SK-N-SH (cell line): ENCODE measurements at regions not wholly inside any gene's neighbourhood (a gene's known extent, or its start where the extent isn't known, plus 50 kb on each side); places are given as distances from the start of the nearest gene placed in this dataset.

Experiments used
- CTCF ChIA-PET: fragments of 300-600, 350-600 bp; formaldehyde crosslinking; extraction: SDS; loops from one replicate; lab custom pipeline; 2021; lab: Yijun Ruan, JAX
- POLR2A ChIA-PET: fragments of 350-600 bp; sonication (Branson Sonifier 250); formaldehyde crosslinking; extraction: SDS; loops from one replicate; lab custom pipeline; 2020; ENCODE audit warnings: antibody characterized with exemption, inconsistent platforms; lab: Yijun Ruan, JAX
- DNase-seq: peaks from one replicate; pipeline ENCODE4 v3.0.0; 2012
- H2AFZ ChIP-seq: fragments of 200-600 bp; sonication (generic); 2 replicates; pipeline ENCODE4 v1.8.1; 2016; ENCODE audit warnings: antibody characterized with exemption, mild to moderate bottlenecking, low read depth
- H3F3A ChIP-seq: fragments of 200-600 bp; sonication (generic); replicated peaks from 2 replicates; pipeline ENCODE3; 2016; ENCODE audit warnings: antibody characterized with exemption, mild to moderate bottlenecking; ENCODE audit not compliant: insufficient read depth
- H3K27ac ChIP-seq, 2 experiments: fragments of 200-500 bp in 1 of 2; fragments of 200-600 bp in 1 of 2; sonication (Bioruptor generic) in 1 of 2; sonication (generic), shearing (Covaris generic) in 1 of 2; 2 replicates each; pipeline versions ENCODE4 v1.5.1 to v1.6.1; 2014 to 2016; ENCODE audit warnings: low read depth in 2 of 2, inconsistent platforms in 1 of 2, low read length in 1 of 2, mild to moderate bottlenecking in 1 of 2, mixed read lengths in 1 of 2
- H3K27me3 ChIP-seq: fragments of 200-600 bp; sonication (generic), shearing (Covaris generic); 2 replicates; pipeline ENCODE4 v1.6.1; 2016; ENCODE audit warnings: mixed run types; ENCODE audit not compliant: insufficient read depth
- H3K36me3 ChIP-seq, 2 experiments: fragments of 200-500 bp in 1 of 2; fragments of 200-600 bp in 1 of 2; sonication (Bioruptor generic) in 1 of 2; sonication (generic) in 1 of 2; replicated peaks in 1 of 2; 2 replicates each; pipeline versions ENCODE3 to v1.5.1; 2014 to 2016; ENCODE audit warnings: low read length in 1 of 2, mild to moderate bottlenecking in 1 of 2; ENCODE audit not compliant: insufficient read depth in 2 of 2, control insufficient read depth in 1 of 2
- H3K4me1 ChIP-seq, 2 experiments: fragments of 200-500 bp in 1 of 2; fragments of 200-600 bp in 1 of 2; sonication (Bioruptor generic) in 1 of 2; sonication (generic), shearing (Covaris generic) in 1 of 2; 2 replicates each; pipeline versions ENCODE4 v1.5.1 to v1.6.1; 2014 to 2016; ENCODE audit warnings: low read depth in 1 of 2, low read length in 1 of 2, mixed run types in 1 of 2; ENCODE audit not compliant: insufficient read depth in 2 of 2, control insufficient read depth in 1 of 2
- H3K4me2 ChIP-seq: fragments of 200-600 bp; sonication (generic), shearing (Covaris generic); 2 replicates; pipeline ENCODE4 v1.6.1; 2017; ENCODE audit warnings: mixed run types
- H3K4me3 ChIP-seq, 2 experiments: fragments of 200-500 bp in 1 of 2; fragments of 200-600 bp in 1 of 2; sonication (Bioruptor generic) in 1 of 2; sonication (generic), shearing (Covaris generic) in 1 of 2; 2 replicates each; pipeline versions ENCODE4 v1.5.1 to v1.8.1; 2014 to 2016; ENCODE audit warnings: low read depth in 2 of 2, inconsistent platforms in 1 of 2, low read length in 1 of 2, mild to moderate bottlenecking in 1 of 2, mixed read lengths in 1 of 2, moderate library complexity in 1 of 2
- H3K79me2 ChIP-seq: fragments of 200-600 bp; sonication (generic); 2 replicates; pipeline ENCODE4 v1.8.1; 2017; ENCODE audit warnings: mild to moderate bottlenecking; ENCODE audit not compliant: insufficient read depth
- H3K9ac ChIP-seq: fragments of 200-600 bp; sonication (generic); 2 replicates; pipeline ENCODE4 v1.6.1; 2017; ENCODE audit warnings: mixed run types
- H3K9me2 ChIP-seq: fragments of 200-600 bp; sonication (generic); 2 replicates; pipeline ENCODE4 v1.6.1; 2017; ENCODE audit warnings: mixed run types
- H3K9me3 ChIP-seq: fragments of 200-600 bp; sonication (generic); 2 replicates; pipeline ENCODE4 v1.6.1; 2017; ENCODE audit warnings: mixed run types, mild to moderate bottlenecking, moderate library complexity
- H4K20me1 ChIP-seq: fragments of 200-600 bp; sonication (generic); 2 replicates; pipeline ENCODE4 v1.6.1; 2017; ENCODE audit warnings: mild to moderate bottlenecking, mixed run types; ENCODE audit not compliant: insufficient read depth
- CHD2 ChIP-seq: fragments of 150-350 bp; IDR thresholded peaks from 2 replicates; pipeline ENCODE4 v1.6.1; 2018; ENCODE audit warnings: low read length; ENCODE audit not compliant: partially characterized antibody
- CTCF ChIP-seq: fragments of 200-600 bp; sonication (generic); IDR thresholded peaks from 2 replicates; pipeline ENCODE4 v1.6.1; 2017; ENCODE audit warnings: antibody characterized with exemption, mild to moderate bottlenecking, moderate library complexity
- EP300 ChIP-seq, 2 experiments: IDR thresholded peaks; 2 replicates each; pipeline versions ENCODE4 v1.4.0 to v1.6.1; 2012; ENCODE audit warnings: borderline replicate concordance in 1 of 2, low read depth in 1 of 2, low read length in 1 of 2
- EZH2phosphoT487 ChIP-seq: fragments of 200-600 bp; sonication (generic); IDR thresholded peaks from 2 replicates; pipeline ENCODE4 v1.6.1; 2017; ENCODE audit warnings: low read depth, mixed run types, mild to moderate bottlenecking, antibody characterized with exemption, moderate library complexity, borderline replicate concordance
- FOXM1 ChIP-seq: IDR thresholded peaks from 2 replicates; pipeline ENCODE4 v1.4.0; 2012; ENCODE audit warnings: low read depth, mild to moderate bottlenecking
- GABPA ChIP-seq: IDR thresholded peaks from 2 replicates; pipeline ENCODE4 v1.4.0; 2012; ENCODE audit warnings: low read depth, mild to moderate bottlenecking
- MAX ChIP-seq: IDR thresholded peaks from 2 replicates; pipeline ENCODE4 v1.4.0; 2012; ENCODE audit warnings: low read depth
- MXI1 ChIP-seq: IDR thresholded peaks from 2 replicates; pipeline ENCODE4 v1.6.1; 2012; ENCODE audit warnings: mild to moderate bottlenecking, low read depth, low read length, improper control_type of control experiment
- NFIC ChIP-seq: IDR thresholded peaks from 2 replicates; pipeline ENCODE4 v1.4.0; 2012; ENCODE audit warnings: borderline replicate concordance
- NRF1 ChIP-seq: IDR thresholded peaks from 2 replicates; pipeline ENCODE4 v1.6.1; 2012; ENCODE audit warnings: low read depth, mild to moderate bottlenecking, low read length
- POLR2AphosphoS5 ChIP-seq: IDR thresholded peaks from 2 replicates; pipeline ENCODE4 v1.6.1; 2012; ENCODE audit warnings: low read depth, low read length
- RAD21 ChIP-seq: IDR thresholded peaks from 2 replicates; pipeline ENCODE4 v1.6.1; 2012; ENCODE audit warnings: mild to moderate bottlenecking, low read length
- SMC3 ChIP-seq: IDR thresholded peaks from 2 replicates; pipeline ENCODE4 v1.6.1; 2012; ENCODE audit warnings: low read depth, low read length, improper control_type of control experiment
- TEAD4 ChIP-seq: IDR thresholded peaks from 2 replicates; pipeline ENCODE4 v1.4.0; 2012; ENCODE audit warnings: mild to moderate bottlenecking, borderline replicate concordance; ENCODE audit not compliant: insufficient read depth
- USF2 ChIP-seq: fragments of 150-350 bp; IDR thresholded peaks from 2 replicates; pipeline ENCODE4 v1.6.1; 2017; ENCODE audit warnings: antibody characterized with exemption, low read length, low read depth, borderline replicate concordance
- WGBS: methylation state at CpG from one replicate; pipeline ENCODE4 v1.1.6; 2017; ENCODE audit warnings: low lambda C conversion rate; 5-methylcytosine and 5-hydroxymethylcytosine counted together
- TF ChIP-seq, protein P1 (sequence below): fragments of 150-350 bp; IDR thresholded peaks from 2 replicates; pipeline ENCODE4 v1.6.1; 2016; ENCODE audit warnings: mild to moderate bottlenecking, low read depth, low read length
- TF ChIP-seq, protein P2 (sequence below): IDR thresholded peaks from 2 replicates; pipeline ENCODE4; 2012

DNA sequence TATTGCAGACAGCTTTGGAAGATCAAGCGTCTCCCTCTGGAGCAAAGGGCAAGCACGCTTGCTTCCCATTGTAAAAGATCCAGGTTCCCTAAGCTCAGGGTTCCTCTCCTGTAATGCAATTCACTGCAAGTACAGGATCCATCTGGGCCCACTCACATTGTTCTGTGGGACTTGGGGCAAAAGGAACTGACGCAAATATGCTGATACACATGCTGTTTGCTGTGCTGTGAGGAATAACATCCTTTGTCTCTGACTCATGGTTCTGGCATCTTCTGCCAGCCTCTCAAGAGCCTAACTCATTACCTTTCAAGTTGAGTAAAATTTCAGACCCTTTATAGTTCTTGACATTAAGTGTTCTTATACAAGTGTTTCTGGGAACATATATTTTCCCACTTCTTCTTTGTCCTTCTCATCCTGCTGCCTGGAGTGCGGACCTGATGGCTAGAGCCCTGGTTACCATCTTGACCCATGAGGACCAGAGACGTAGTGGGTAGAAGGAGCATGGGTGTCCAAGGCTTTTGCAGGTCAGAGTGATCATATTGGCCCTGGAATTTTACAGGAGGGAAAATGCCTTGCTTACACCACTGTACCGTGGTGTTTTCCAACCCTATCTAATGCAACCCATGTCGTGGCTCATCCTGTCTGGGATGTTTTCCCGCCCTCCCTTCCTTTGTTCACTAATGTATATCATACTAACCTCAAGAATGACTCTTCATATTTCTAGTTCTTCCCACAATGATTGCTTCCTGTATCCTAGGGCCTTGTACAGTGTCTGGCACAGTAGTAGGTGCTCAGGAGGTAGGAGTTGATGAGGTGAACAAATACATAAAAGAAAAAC lies 145.7 kb upstream of the GLI2 start (continued):
- TF ChIP-seq, protein P1, sequence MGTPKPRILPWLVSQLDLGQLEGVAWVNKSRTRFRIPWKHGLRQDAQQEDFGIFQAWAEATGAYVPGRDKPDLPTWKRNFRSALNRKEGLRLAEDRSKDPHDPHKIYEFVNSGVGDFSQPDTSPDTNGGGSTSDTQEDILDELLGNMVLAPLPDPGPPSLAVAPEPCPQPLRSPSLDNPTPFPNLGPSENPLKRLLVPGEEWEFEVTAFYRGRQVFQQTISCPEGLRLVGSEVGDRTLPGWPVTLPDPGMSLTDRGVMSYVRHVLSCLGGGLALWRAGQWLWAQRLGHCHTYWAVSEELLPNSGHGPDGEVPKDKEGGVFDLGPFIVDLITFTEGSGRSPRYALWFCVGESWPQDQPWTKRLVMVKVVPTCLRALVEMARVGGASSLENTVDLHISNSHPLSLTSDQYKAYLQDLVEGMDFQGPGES = no peak
- TF ChIP-seq EP300 (IDR thresholded peaks at IDR 0.05; ENCODE audit: borderline replicate concordance in 1 of 2, low read depth in 1 of 2, low read length in 1 of 2) = no peak
- no peak for TF ChIP-seq GABPA
- no peak for TF ChIP-seq POLR2AphosphoS5
- peak; percentile 69 for TF ChIP-seq MAX
- TF ChIP-seq EZH2phosphoT487 = no peak
- TF ChIP-seq, protein P2, sequence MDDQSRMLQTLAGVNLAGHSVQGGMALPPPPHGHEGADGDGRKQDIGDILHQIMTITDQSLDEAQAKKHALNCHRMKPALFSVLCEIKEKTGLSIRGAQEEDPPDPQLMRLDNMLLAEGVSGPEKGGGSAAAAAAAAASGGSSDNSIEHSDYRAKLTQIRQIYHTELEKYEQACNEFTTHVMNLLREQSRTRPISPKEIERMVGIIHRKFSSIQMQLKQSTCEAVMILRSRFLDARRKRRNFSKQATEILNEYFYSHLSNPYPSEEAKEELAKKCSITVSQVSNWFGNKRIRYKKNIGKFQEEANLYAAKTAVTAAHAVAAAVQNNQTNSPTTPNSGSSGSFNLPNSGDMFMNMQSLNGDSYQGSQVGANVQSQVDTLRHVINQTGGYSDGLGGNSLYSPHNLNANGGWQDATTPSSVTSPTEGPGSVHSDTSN = peak; percentile 72
- TF ChIP-seq FOXM1 = no peak
- no peak for TF ChIP-seq TEAD4
- no peak for TF ChIP-seq RAD21
- no peak for TF ChIP-seq CHD2
- TF ChIP-seq, all 33 proteins: peak for 5

GRCh38 chr2:120590841-120591240 lies 144.8 kb upstream of the GLI2 start:
- Histone ChIP-seq H3K79me2 (no peaks in the 10 kb centered on the region), H3K4me3 (no peak overlapping the region), H2AFZ (no peak overlapping the region), H3K4me1 (peaks cover 0 to 9% of the 10 kb centered on the region in 2 experiments; a peak in 1 of 4 replicates)
- CTCF ChIA-PET = interaction anchor here (0.9 to 1.7 kb wide), 2 partner anchors 16 to 247 kb away, joined by 3 read pairs; no protein-coding TSS in a partner anchor
- no peak for TF ChIP-seq USF2
- TF ChIP-seq NRF1 = no peak
- TF ChIP-seq CTCF = no peak
- no peak for TF ChIP-seq SMC3
- no peak for TF ChIP-seq MXI1
- no peak for TF ChIP-seq NFIC
- TF ChIP-seq, protein P2 = no peak
- TF ChIP-seq, protein P1 = no peak
- TF ChIP-seq, all 33 proteins: peak for 0
- Histone ChIP-seq H3K9me3 (no peaks in the 10 kb centered on the region), H3K9me2 (no peaks in the 10 kb centered on the region), H3K36me3 (no peaks in the 10 kb centered on the region), H3K27me3 (no peaks in the 10 kb centered on the region), H3F3A (peaks cover 7% of the 10 kb centered on the region), H3K27ac (no peak overlapping the region), H4K20me1 (no peaks in the 10 kb centered on the region), H3K4me2 (no peak overlapping the region), H3K9ac (no peak overlapping the region)
- WGBS = 83% methylated on average over 1 of the region's 1 CpG
- no peak for DNase-seq
- POLR2A ChIA-PET = no interaction called here
